Kidney (tissue), 13 donors: ENCODE measurements at regions not wholly inside any gene's neighbourhood (a gene's known extent, or its start where the extent isn't known, plus 50 kb on each side); places are given as distances from the start of the nearest gene placed in this dataset.

Experiments used
- DNase-seq, 5 donors: peaks; one replicate each; pipeline ENCODE4 v3.0.0-alpha.2; 2013 to 2020
- FAIRE-seq: peaks from 2 replicates; lab custom pipeline; 2012; peaks lifted over from hg19 to GRCh38; lab: Jason Lieb, UNC
- H3K27ac ChIP-seq, 2 donors: one replicate each; pipeline ENCODE4 v1.7.0; 2013; ENCODE audit warnings: low read depth in 2 of 2, low read length in 2 of 2, inconsistent platforms in 1 of 2
- H3K27me3 ChIP-seq: one replicate; pipeline ENCODE4 v1.7.1; 2013; ENCODE audit warnings: low read length, inconsistent platforms; ENCODE audit not compliant: control insufficient read depth, insufficient read depth
- H3K36me3 ChIP-seq, 3 donors: one replicate each; pipeline versions ENCODE4 v1.7.0 to v1.7.1; 2013; ENCODE audit warnings: low read length in 3 of 3, control low read depth in 1 of 3, inconsistent platforms in 1 of 3; ENCODE audit not compliant: insufficient read depth in 3 of 3, control insufficient read depth in 2 of 3
- H3K4me1 ChIP-seq, 3 donors: one replicate each; pipeline versions ENCODE4 v1.7.0 to v1.7.1; 2013; ENCODE audit warnings: low read length in 3 of 3, inconsistent platforms in 1 of 3, low read depth in 1 of 3; ENCODE audit not compliant: control insufficient read depth in 2 of 3, insufficient read depth in 2 of 3
- H3K4me3 ChIP-seq, 3 donors: one replicate each; pipeline versions ENCODE4 v1.7.0 to v1.8.1; 2013; ENCODE audit warnings: low read length in 3 of 3, control low read depth in 1 of 3, inconsistent platforms in 1 of 3
- H3K9ac ChIP-seq, 3 donors: one replicate each; pipeline versions ENCODE4 v1.7.0 to v1.7.1; 2013; ENCODE audit warnings: low read length in 3 of 3, control low read depth in 1 of 3, inconsistent platforms in 1 of 3
- H3K9me3 ChIP-seq, 3 donors: one replicate each; pipeline versions ENCODE4 v1.7.0 to v1.7.1; 2013; ENCODE audit warnings: low read length in 3 of 3, control low read depth in 1 of 3, inconsistent platforms in 1 of 3; ENCODE audit not compliant: control insufficient read depth in 2 of 3, insufficient read depth in 1 of 3
- intact Hi-C: fragments of 100-400 bp; cut with DNase I; formaldehyde crosslinking; loops from one replicate; pipeline ENCODE4 v1.11.1; 2022
- TF ChIP-seq, protein P1 (sequence below): IDR thresholded peaks from 3 replicates; pipeline ENCODE4 v1.5.1; 2012; ENCODE audit warnings: mild to moderate bottlenecking, moderate library complexity, borderline replicate concordance; ENCODE audit not compliant: insufficient read depth; ENCODE audit errors: extremely low read depth
- donor health status: control.
- donor health status: control.
- donor health status: control.
- donor health status: control.
- donor health status: control.
- donor health status: DM: yes; HTN: yes; CAD: no.
- donor health status: Normal renal cell carcinoma (clear cell type).

DNA sequence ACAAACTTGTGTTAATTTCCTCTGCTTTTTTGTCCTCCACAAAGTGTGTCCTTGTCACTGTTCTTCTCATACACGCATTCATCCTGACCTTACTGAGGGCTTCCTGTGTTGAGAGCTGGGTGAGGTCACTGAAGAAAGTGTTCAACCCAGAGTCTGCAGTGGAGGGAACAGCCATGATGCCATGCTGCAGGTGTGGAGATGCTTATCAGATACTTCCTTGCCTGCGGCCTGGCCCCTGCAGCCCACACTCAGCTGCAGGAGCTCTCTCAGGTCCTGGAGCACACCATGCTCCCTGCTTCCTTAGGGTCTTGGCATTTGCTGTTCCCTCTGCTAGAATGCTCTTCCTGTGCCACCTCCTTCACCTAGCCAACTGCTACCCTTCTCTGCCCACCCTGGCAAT lies 108.1 kb upstream of the SPRY4 start:
- FAIRE-seq: no peak

DNA sequence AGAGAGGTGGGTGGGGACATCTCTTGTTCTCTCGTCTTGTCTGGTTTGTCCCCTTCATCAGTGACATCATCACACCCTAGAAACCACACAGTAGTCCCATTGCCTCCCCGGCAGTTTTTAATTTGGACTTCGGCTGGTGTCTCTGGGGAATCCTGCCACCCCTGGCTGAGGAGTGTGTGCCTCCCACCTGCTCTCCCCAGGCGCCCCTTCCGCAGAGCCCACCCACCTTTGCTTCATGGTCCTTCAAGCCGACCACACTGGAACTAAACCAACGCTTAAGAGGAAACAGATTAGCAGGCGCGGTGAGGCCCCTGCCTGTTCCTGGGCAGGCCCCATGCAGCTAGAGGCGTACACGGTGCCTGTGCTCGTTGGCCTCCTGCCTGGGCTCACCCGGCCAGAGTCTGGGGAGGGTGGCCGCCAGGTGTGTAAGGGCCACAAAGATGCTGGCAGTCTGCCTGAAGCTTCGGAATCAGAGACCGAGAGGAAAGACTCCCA lies 107.6 kb upstream of the SPRY4 start:
- Histone ChIP-seq H3K9ac (no peak overlapping the region), H3K27me3 (no peaks in the 10 kb centered on the region), H3K9me3 (no peaks in the 10 kb centered on the region), H3K27ac (no peak overlapping the region), H3K4me3 (no peak overlapping the region), H3K36me3 (no peaks in the 10 kb centered on the region), H3K4me1 (peaks cover 0 to 13% (median 3%) of the 10 kb centered on the region in 3 donors)
- FAIRE-seq (no peak), DNase-seq (peak in 2 of 5 donors; percentile 53 to 77)
- TF ChIP-seq, protein P1, sequence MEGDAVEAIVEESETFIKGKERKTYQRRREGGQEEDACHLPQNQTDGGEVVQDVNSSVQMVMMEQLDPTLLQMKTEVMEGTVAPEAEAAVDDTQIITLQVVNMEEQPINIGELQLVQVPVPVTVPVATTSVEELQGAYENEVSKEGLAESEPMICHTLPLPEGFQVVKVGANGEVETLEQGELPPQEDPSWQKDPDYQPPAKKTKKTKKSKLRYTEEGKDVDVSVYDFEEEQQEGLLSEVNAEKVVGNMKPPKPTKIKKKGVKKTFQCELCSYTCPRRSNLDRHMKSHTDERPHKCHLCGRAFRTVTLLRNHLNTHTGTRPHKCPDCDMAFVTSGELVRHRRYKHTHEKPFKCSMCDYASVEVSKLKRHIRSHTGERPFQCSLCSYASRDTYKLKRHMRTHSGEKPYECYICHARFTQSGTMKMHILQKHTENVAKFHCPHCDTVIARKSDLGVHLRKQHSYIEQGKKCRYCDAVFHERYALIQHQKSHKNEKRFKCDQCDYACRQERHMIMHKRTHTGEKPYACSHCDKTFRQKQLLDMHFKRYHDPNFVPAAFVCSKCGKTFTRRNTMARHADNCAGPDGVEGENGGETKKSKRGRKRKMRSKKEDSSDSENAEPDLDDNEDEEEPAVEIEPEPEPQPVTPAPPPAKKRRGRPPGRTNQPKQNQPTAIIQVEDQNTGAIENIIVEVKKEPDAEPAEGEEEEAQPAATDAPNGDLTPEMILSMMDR: no peak
- intact Hi-C loops: no loop called here

More for the DNA sequence above, 108.1 kb upstream of the SPRY4 start:
- intact Hi-C loops: no loop called here
- TF ChIP-seq, protein P1: no peak
- H3K9me3 ChIP-seq: no peaks in the 10 kb centered on the region
- H3K27me3 ChIP-seq: no peaks in the 10 kb centered on the region
- no peak overlapping the region for H3K27ac ChIP-seq
- peaks cover 0 to 13% (median 3%) of the 10 kb centered on the region in 3 donors for H3K4me1 ChIP-seq
- peak in 2 of 5 donors; percentile 43 to 55 for DNase-seq
- no peaks in the 10 kb centered on the region for H3K36me3 ChIP-seq
- H3K9ac ChIP-seq: no peak overlapping the region
- no peak overlapping the region for H3K4me3 ChIP-seq

DNA sequence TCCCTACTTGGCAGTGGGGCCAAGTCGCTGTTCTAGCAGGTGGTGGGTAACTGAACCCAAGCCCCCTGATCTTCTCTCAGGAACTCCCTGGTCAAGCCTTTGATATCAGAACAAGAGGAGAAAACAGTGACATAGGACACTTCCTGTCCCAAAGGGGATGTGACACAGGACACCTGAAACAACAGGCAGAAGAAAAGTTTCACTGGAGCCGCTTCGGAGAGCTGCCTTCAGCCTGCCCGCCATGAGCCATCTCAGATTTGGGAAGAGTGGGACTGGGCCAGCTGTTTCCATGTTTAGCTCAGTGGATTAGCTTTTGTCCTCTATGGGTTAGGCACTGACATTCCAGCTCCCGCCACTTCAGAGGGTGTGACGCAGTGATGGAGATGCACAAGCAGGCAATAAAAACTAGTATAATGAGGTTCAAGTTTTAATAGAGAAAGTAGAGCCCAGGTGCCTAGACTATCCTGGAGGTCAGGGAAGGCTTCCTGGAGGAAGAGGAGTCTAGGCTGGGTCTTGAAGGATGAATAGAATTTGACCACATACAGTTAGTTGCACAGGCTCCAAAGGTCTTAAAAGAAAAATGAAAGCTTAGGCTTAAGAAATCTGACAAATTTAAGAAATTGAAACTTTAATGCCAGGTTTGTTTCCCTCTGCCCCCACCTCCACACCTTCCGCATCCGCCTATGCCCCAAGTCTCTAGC lies 104.1 kb upstream of the SPRY4 start:
- H3K9me3 ChIP-seq: no peaks in the 10 kb centered on the region
- TF ChIP-seq, protein P1: no peak

More for the DNA sequence above, 104.1 kb upstream of the SPRY4 start:
- H3K9ac ChIP-seq: no peak overlapping the region
- peaks cover 0 to 12% (median 7%) of the 10 kb centered on the region in 3 donors for H3K4me1 ChIP-seq
- intact Hi-C loops: no loop called here
- FAIRE-seq: no peak
- no peaks in the 10 kb centered on the region for H3K36me3 ChIP-seq
- no peaks in the 10 kb centered on the region for H3K27me3 ChIP-seq
- peak in 3 of 5 donors; percentile 49 to 69 (median 59) for DNase-seq
- no peak overlapping the region for H3K27ac ChIP-seq
- H3K4me3 ChIP-seq: no peak overlapping the region
